ENCODE measurements at regions not wholly inside any gene's neighbourhood (a gene's known extent, or its start where the extent isn't known, plus 50 kb on each side); places are given as distances from the start of the nearest gene placed in this dataset.

DNA sequence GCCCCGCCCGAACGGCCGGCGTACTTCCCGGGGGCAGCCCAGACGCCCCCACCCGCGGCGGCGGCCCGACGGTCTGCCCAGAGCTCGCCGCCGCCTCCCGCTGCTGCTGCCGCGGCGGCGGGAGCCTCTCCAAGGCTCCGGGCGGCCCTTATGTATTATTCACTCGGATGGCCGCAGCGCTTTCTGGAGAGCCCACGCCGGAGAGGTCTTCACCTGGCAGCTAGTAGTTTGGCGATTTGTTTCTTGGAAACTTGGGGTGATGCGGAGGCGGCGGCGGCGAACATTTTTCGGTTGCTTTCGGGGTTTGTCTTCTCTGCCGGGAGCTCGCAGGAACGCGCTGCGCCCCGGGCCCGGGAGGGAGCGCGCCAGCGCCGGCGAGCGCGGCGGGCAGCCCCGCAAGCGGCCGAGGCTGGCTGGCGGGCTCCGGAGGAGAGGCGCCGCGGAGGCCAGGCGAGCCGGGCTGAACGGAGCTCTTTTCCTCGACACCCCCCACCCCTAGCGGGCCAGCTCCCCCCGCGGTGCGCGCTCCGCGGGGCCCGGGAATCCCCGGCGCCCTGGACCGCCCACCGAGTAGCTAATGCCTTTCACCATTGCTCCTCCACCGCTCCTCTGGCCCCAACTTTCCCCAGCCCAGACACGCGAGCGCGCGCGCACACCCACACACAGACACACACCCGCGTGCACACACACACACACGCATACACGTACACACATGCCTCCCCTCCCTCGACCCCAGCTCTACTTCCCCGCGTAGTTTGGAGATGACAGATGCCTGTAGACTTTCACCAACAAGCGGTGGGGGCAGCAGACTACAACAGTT, 113.5 kb downstream of the DHX15 start:
- TF ChIP-seq, protein P1, sequence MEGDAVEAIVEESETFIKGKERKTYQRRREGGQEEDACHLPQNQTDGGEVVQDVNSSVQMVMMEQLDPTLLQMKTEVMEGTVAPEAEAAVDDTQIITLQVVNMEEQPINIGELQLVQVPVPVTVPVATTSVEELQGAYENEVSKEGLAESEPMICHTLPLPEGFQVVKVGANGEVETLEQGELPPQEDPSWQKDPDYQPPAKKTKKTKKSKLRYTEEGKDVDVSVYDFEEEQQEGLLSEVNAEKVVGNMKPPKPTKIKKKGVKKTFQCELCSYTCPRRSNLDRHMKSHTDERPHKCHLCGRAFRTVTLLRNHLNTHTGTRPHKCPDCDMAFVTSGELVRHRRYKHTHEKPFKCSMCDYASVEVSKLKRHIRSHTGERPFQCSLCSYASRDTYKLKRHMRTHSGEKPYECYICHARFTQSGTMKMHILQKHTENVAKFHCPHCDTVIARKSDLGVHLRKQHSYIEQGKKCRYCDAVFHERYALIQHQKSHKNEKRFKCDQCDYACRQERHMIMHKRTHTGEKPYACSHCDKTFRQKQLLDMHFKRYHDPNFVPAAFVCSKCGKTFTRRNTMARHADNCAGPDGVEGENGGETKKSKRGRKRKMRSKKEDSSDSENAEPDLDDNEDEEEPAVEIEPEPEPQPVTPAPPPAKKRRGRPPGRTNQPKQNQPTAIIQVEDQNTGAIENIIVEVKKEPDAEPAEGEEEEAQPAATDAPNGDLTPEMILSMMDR (IDR thresholded peaks at IDR 0.05; ENCODE audit: low read depth, low read length, missing control alignments): peak; percentile 12
- peak overlapping the region; percentile 56 for H3K4me3 ChIP-seq (ENCODE audit: low read depth, low read length)
- in situ Hi-C loops (cut with HindIII; ENCODE audit: low sequenced_read_pairs): no loop called here
- DNase-seq (ENCODE audit: low read depth): no peak

DNA sequence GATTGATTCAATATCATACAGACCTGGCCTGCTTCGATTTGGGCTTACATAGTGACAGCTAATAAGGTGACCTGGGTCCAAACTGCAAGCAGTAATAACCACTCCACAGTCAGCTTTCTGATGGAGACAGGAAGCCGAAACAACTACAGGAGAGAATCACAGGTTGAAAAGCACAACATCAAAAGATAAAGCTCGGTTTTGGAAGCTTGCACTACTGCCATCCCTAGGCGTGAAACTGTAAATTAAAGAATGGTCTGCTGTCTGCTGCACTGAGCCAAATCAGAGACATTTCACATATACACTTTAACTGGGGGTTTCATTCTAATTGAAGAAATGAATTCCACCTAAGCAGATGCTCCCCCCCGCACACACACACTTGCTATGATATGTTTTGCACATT, 116.3 kb downstream of the DHX15 start:
- no peak for DNase-seq (ENCODE audit: low read depth)
- TF ChIP-seq, protein P1 (IDR thresholded peaks at IDR 0.05; ENCODE audit: low read depth, low read length, missing control alignments): no peak
- in situ Hi-C loops (cut with HindIII; ENCODE audit: low sequenced_read_pairs): no loop called here
- no peak overlapping the region for H3K4me3 ChIP-seq (ENCODE audit: low read depth, low read length)

DNA sequence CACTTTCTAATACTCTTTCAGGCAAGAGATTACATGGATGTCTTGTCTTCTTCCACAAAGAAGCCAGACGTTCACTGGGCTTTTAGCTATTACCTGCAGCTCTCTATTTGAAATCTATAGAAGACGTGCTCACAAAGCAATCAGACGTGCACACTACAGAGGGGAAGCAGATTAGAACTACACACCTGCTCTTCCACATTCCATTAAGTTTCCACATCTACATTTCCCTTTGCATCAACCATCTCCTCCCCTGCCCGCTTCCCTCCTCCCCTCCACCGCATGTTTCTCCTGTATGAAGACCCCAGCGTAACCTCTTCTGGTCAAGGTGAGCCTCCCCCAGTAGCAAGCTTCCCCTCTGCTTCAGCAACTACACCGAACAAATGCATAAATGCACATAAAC, 119.8 kb downstream of the DHX15 start:
- DNase-seq (ENCODE audit: low read depth): no peak
- in situ Hi-C loops (cut with HindIII; ENCODE audit: low sequenced_read_pairs): no loop called here
- no peak overlapping the region for H3K4me3 ChIP-seq (ENCODE audit: low read depth, low read length)
- TF ChIP-seq, protein P1 (IDR thresholded peaks at IDR 0.05; ENCODE audit: low read depth, low read length, missing control alignments): no peak

DNA sequence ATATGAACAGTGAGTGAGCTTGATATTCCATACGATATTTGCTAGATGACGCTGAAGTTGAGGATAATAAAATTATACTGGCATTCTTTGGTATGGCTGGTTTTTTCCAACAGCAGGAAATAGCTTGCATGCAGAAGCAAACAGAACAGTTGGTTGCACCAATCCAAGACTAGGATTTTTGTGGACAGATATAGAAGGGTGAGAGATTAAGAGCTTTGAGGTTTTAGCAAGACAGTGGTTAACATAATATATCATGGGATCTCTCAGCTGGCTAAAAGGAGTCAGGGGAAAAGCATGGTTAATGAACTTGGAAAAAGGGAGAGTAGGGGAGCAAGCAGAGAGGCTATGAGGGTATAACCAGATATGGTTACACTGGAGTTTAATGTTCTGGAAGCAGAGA, 127.9 kb downstream of the DHX15 start:
- in situ Hi-C loops (cut with HindIII; ENCODE audit: low sequenced_read_pairs): no loop called here
- H3K4me3 ChIP-seq (ENCODE audit: low read depth, low read length): no peak overlapping the region
- DNase-seq (ENCODE audit: low read depth): no peak
- TF ChIP-seq, protein P1 (IDR thresholded peaks at IDR 0.05; ENCODE audit: low read depth, low read length, missing control alignments): no peak

DNA sequence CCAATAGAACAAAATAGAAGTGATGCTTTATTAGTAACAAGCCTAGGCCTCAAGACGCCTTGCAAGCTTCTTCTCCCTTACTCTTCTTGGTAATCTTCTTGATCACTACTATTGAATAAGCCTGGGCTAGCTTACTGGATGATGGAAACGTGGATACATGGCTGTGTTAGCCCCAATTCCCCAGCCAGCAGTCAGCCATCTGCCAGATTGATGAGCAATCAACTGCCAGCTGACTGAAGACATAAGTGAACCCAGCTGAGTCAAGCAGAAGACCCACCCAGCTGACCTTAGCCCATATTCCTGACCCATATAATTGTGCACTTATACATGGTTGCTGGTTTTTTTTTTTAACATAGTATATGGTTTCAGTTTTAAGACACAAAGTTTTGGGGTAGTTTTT, 130.4 kb downstream of the DHX15 start:
- TF ChIP-seq, protein P1 (IDR thresholded peaks at IDR 0.05; ENCODE audit: low read depth, low read length, missing control alignments): no peak
- no peak for DNase-seq (ENCODE audit: low read depth)
- H3K4me3 ChIP-seq (ENCODE audit: low read depth, low read length): no peak overlapping the region
- in situ Hi-C loops (cut with HindIII; ENCODE audit: low sequenced_read_pairs): no loop called here

DNA sequence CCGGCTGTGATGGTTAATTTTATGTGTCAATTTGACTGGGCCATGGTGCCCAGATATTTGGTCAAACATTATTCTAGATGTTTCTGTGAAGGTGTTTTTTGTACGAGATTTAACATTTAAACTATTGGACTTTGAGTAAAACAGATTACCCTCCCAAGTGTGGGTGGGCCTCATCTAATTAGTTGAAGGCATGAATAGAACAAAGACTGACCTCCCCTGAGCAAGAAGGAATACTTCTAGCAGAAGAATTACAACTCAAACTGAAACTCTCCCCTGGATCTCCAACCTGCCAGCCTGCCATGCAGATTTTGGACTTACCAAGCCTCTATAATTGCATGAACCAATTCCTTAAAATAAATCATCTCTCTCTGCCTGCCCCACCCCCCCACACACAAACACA, 132.5 kb downstream of the DHX15 start:
- no peak for DNase-seq (ENCODE audit: low read depth)
- TF ChIP-seq, protein P1 (IDR thresholded peaks at IDR 0.05; ENCODE audit: low read depth, low read length, missing control alignments): no peak
- H3K4me3 ChIP-seq (ENCODE audit: low read depth, low read length): no peak overlapping the region
- in situ Hi-C loops (cut with HindIII; ENCODE audit: low sequenced_read_pairs): no loop called here
